ENCODE measurements at regions not wholly inside any gene's neighbourhood (a gene's known extent, or its start where the extent isn't known, plus 50 kb on each side); places are given as distances from the start of the nearest gene placed in this dataset.

- no peak for ATAC-seq
These were observed 137.6 kb downstream of the GOLIM4 start for GRCh38 chr3:167958141-167958540.

- ATAC-seq = no peak
These were observed 142.8 kb downstream of the GOLIM4 start for GRCh38 chr3:167952969-167953368.

GRCh38 chr3:167950212-167950611 is 145.5 kb downstream of the GOLIM4 start:
- ATAC-seq = peak; percentile 69

- no peak for ATAC-seq
These were observed 154.3 kb downstream of the GOLIM4 start for GRCh38 chr3:167941234-167941995.

- no peak for ATAC-seq
These were observed 155.5 kb downstream of the GOLIM4 start for GRCh38 chr3:167940241-167940640.

- no peak for ATAC-seq
These were observed 157.2 kb downstream of the GOLIM4 start for GRCh38 chr3:167938516-167938915.

- ATAC-seq = no peak
These were observed 159.7 kb downstream of the GOLIM4 start for GRCh38 chr3:167936019-167936418.

- no peak for ATAC-seq
These were observed 165.3 kb downstream of the GOLIM4 start for GRCh38 chr3:167930453-167930852.

GRCh38 chr3:167929968-167930367 is 165.8 kb downstream of the GOLIM4 start:
- ATAC-seq = no peak

- no peak for ATAC-seq
These were observed 167.3 kb downstream of the GOLIM4 start for GRCh38 chr3:167928381-167928780.

GRCh38 chr3:167920747-167921146 is 175.0 kb downstream of the GOLIM4 start:
- ATAC-seq = no peak

GRCh38 chr3:167919590-167919989 is 176.1 kb downstream of the GOLIM4 start:
- no peak for ATAC-seq

- ATAC-seq = no peak
These were observed 177.0 kb downstream of the GOLIM4 start for GRCh38 chr3:167918686-167919085.

GRCh38 chr3:167918008-167918596 is 177.6 kb downstream of the GOLIM4 start:
- ATAC-seq = no peak

- ATAC-seq = no peak
These were observed 177.8 kb downstream of the SERPINI1 start for GRCh38 chr3:167913219-167913835.

- ATAC-seq = no peak
These were observed 174.4 kb downstream of the SERPINI1 start for GRCh38 chr3:167909952-167910351.

GRCh38 chr3:167909504-167909896 is 174.0 kb downstream of the SERPINI1 start:
- ATAC-seq = no peak

- no peak for ATAC-seq
These were observed 173.4 kb downstream of the SERPINI1 start for GRCh38 chr3:167908746-167909503.

GRCh38 chr3:167908221-167908620 is 172.7 kb downstream of the SERPINI1 start:
- no peak for ATAC-seq

GRCh38 chr3:167901138-167901537 is 165.6 kb downstream of the SERPINI1 start:
- no peak for ATAC-seq

GRCh38 chr3:167899093-167899492 is 163.6 kb downstream of the SERPINI1 start:
- ATAC-seq = no peak

GRCh38 chr3:167898091-167898490 is 162.6 kb downstream of the SERPINI1 start:
- no peak for ATAC-seq

GRCh38 chr3:167895684-167896083 is 160.2 kb downstream of the SERPINI1 start:
- no peak for ATAC-seq
